ENCODE measurements at regions not wholly inside any gene's neighbourhood (a gene's known extent, or its start where the extent isn't known, plus 50 kb on each side); places are given as distances from the start of the nearest gene placed in this dataset.

DNA sequence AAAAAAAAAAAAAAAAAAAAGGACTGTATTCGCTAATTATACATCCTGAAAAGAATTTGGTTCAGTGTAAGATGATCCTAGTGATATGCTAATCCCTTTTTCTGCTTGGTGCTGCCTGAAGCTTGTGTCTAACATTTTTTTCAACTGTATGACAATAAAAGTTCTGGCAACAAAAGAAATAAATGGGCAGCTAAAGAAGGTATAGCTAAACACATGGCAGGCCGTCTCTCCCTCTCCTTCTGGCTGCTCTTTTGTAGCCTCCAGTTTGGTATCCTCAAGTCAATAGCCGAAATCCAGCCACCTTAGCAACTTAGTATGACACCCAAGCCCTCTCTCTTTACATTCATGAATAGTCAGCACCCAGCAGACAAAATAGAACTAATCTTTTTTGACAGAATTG is 198.3 kb upstream of the OTX2 start:
- H3K9me3 ChIP-seq (replicated peaks; ENCODE audit: control insufficient read depth, insufficient read depth, low read length) = no peaks in the 10 kb centered on the region
- no peaks in the 10 kb centered on the region for H4K20me1 ChIP-seq (replicated peaks; ENCODE audit: control insufficient read depth, extremely low read depth, insufficient read depth, low read length)
- H3K4me2 ChIP-seq (ENCODE audit: insufficient read depth, low read length) = no peak overlapping the region
- H2AFZ ChIP-seq (ENCODE audit: low read depth, low read length) = no peak overlapping the region
- intact Hi-C loops (cut with micrococcal nuclease) = no loop called here
- H3K79me2 ChIP-seq (ENCODE audit: control insufficient read depth, insufficient read depth, low read length) = no peaks in the 10 kb centered on the region
- no peak for DNase-seq (ENCODE audit: low read depth, low spot score)
- CTCF ChIA-PET = interaction anchor here (0.6 to 1.0 kb wide), 2 partner anchors 34 to 53 kb away, joined by 4 to 5 read pairs; no protein-coding TSS in a partner anchor
- no peaks in the 10 kb centered on the region for H3K27me3 ChIP-seq (ENCODE audit: control insufficient read depth in 2 of 2, insufficient read depth in 2 of 2, low read length in 2 of 2)
- POLR2A ChIA-PET = no interaction called here
- BruUV-seq (replicated peaks) = no TSS peak
- no peak for FAIRE-seq
- H3K9ac ChIP-seq (replicated peaks; ENCODE audit: extremely low read depth, insufficient read depth, low read length) = no peak overlapping the region
- H3K4me1 ChIP-seq (ENCODE audit: control insufficient read depth, extremely low read depth, insufficient read depth, low read length) = no peaks in the 10 kb centered on the region
- H3K36me3 ChIP-seq (ENCODE audit: control insufficient read depth in 2 of 2, extremely low read depth in 1 of 2, insufficient read depth in 2 of 2, low read length in 2 of 2) = no peaks in the 10 kb centered on the region
- TF ChIP-seq EZH2 (IDR thresholded peaks at IDR 0.05; ENCODE audit: borderline replicate concordance, low read depth, low read length, severe bottlenecking) = no peak
- no peak for TF ChIP-seq JUN (IDR thresholded peaks at IDR 0.05; ENCODE audit: borderline replicate concordance, insufficient read depth, insufficient read length, low read depth)
- no peak for TF ChIP-seq POLR2A (IDR thresholded peaks at IDR 0.05; ENCODE audit: low read depth, low read length)
- no peak for TF ChIP-seq POLR2AphosphoS5 (IDR thresholded peaks at IDR 0.05; ENCODE audit: insufficient read depth, low read depth, low read length)
- TF ChIP-seq, protein P1, sequence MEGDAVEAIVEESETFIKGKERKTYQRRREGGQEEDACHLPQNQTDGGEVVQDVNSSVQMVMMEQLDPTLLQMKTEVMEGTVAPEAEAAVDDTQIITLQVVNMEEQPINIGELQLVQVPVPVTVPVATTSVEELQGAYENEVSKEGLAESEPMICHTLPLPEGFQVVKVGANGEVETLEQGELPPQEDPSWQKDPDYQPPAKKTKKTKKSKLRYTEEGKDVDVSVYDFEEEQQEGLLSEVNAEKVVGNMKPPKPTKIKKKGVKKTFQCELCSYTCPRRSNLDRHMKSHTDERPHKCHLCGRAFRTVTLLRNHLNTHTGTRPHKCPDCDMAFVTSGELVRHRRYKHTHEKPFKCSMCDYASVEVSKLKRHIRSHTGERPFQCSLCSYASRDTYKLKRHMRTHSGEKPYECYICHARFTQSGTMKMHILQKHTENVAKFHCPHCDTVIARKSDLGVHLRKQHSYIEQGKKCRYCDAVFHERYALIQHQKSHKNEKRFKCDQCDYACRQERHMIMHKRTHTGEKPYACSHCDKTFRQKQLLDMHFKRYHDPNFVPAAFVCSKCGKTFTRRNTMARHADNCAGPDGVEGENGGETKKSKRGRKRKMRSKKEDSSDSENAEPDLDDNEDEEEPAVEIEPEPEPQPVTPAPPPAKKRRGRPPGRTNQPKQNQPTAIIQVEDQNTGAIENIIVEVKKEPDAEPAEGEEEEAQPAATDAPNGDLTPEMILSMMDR (IDR thresholded peaks at IDR 0.05; ENCODE audit: extremely low read depth in 1 of 2, insufficient read depth in 1 of 2, low read depth in 1 of 2, low read length in 2 of 2) = no peak
- TF ChIP-seq GATA2 (IDR thresholded peaks at IDR 0.05; ENCODE audit: insufficient read depth, insufficient read length, low read depth, low read length) = no peak
- no peak for TF ChIP-seq FOS (IDR thresholded peaks at IDR 0.05; ENCODE audit: borderline replicate concordance, insufficient read depth, low read length)
- TF ChIP-seq, protein P2, sequence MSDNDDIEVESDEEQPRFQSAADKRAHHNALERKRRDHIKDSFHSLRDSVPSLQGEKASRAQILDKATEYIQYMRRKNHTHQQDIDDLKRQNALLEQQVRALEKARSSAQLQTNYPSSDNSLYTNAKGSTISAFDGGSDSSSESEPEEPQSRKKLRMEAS (IDR thresholded peaks at IDR 0.05; ENCODE audit: insufficient read depth, insufficient read length) = no peak
- no peak for TF ChIP-seq MYC (IDR thresholded peaks at IDR 0.05; ENCODE audit: low read depth, low read length)
- H3K27ac ChIP-seq (ENCODE audit: insufficient read depth, low read depth, low read length) = no peak overlapping the region
- H3K9me1 ChIP-seq (replicated peaks; ENCODE audit: control insufficient read depth, extremely low read depth, insufficient read depth, low read length) = no peaks in the 10 kb centered on the region
- dilution Hi-C loops (cut with MboI; ENCODE audit: extremely low pct_ligation_motif_present, low sequenced_read_pairs) = no loop called here
- no peak overlapping the region for H3K4me3 ChIP-seq (replicated peaks in 1 of 3; ENCODE audit: insufficient read depth in 1 of 3, low read depth in 1 of 3, low read length in 3 of 3)
